GM18951 (cell line): ENCODE measurements at regions not wholly inside any gene's neighbourhood (a gene's known extent, or its start where the extent isn't known, plus 50 kb on each side); places are given as distances from the start of the nearest gene placed in this dataset.
"Not testable (repeated sequence)": the region's sequence is repeated elsewhere in the genome, so short reads cannot be mapped to it uniquely, and the experiment has no call there.

Experiments used
- POLR2A ChIP-seq: IDR thresholded peaks from 4 replicates; pipeline ENCODE4 v1.6.1; 2011; ENCODE audit warnings: mild to moderate bottlenecking; ENCODE audit not compliant: insufficient read length, insufficient read depth; ENCODE audit errors: extremely low read depth
- in situ Hi-C: fragments of 300-500 bp; cut with MboI; formaldehyde crosslinking; loops from one replicate; pipeline ENCODE4 v1.12.0; 2022; ENCODE audit warnings: low sequenced_read_pairs, mixed read lengths, inconsistent platforms; ENCODE audit not compliant: unreplicated experiment

- in situ Hi-C loops, result no loop called here
- no peak for TF ChIP-seq POLR2A
These were observed 116.3 kb upstream of the CHD6 start for GRCh38 chr20:41734506-41734945.

- no peak for TF ChIP-seq POLR2A
- in situ Hi-C loops, result no loop called here
These were observed 115.0 kb upstream of the CHD6 start for GRCh38 chr20:41733151-41733550.

- in situ Hi-C loops, result not testable (repeated sequence)
These were observed 113.0 kb upstream of the CHD6 start for GRCh38 chr20:41731198-41731597.

GRCh38 chr20:41727681-41728080, 109.5 kb upstream of the CHD6 start:
- in situ Hi-C loops, result not testable (repeated sequence)

DNA sequence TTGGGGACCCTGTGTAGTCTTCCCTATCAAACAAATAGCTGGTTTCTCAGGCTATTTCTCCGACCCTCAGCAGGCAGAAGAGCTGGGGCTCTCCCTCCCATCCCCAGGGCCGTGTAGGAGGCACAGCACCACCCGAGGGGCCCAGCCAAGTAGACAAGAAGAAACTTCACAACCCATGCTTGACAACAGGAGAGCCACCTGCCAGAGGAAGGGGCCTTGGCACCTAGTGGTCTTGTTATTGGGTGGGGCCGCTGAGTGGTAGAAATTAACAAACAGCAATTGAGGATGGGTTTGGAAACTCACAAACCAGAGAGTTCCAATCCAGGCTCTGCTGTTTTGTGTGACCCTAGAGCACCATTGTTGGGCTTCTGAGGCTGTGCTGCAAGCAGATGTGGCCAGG, 108.5 kb upstream of the CHD6 start:
- in situ Hi-C loops, result no loop called here

GRCh38 chr20:41719151-41719550, 101.0 kb upstream of the CHD6 start:
- in situ Hi-C loops, result no loop called here
- TF ChIP-seq POLR2A, result no peak

More for the DNA sequence above, 108.5 kb upstream of the CHD6 start:
- TF ChIP-seq POLR2A, result no peak

- in situ Hi-C loops, result no loop called here
- no peak for TF ChIP-seq POLR2A
These were observed 99.3 kb upstream of the CHD6 start for GRCh38 chr20:41717483-41717882.

DNA sequence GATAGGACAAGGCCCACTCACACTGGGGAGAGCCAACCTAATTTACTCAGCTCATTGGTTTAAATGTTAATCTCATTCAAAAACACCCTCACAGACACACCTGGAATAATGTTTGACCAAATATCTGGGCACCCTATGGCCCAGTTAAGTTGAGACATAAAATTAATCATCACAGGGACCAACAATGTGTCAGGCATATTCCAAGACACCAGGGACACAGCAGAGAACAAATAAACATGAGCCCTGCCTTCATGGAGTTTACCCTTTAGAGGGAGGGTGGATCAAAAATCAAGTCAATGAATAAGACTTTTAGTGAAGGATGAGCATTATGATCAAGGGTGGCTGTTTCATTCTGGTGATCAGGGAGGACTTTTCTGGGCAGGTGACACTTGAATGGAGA, 98.7 kb upstream of the CHD6 start:
- TF ChIP-seq POLR2A, result no peak
- in situ Hi-C loops, result no loop called here

DNA sequence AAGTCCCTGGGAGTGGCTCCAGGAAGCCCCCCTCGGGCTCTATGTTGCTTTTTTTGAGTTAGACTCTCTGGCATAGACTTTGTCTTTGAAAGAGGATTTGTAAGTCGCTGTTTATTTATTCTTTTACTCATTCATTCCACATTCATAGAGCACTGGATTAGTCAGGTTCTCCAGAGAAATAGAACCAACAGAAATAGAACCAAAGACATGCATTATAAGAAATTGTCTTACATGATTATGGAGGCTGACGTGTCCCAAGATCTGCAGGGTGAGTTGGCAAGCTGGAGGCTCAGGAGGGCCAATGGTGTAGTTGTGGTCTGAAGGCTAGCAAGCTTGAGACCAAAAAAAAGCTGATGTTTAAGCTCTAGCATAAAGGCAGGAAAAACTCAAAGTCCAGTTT, 98.3 kb upstream of the CHD6 start:
- TF ChIP-seq POLR2A, result no peak
- in situ Hi-C loops, result no loop called here

DNA sequence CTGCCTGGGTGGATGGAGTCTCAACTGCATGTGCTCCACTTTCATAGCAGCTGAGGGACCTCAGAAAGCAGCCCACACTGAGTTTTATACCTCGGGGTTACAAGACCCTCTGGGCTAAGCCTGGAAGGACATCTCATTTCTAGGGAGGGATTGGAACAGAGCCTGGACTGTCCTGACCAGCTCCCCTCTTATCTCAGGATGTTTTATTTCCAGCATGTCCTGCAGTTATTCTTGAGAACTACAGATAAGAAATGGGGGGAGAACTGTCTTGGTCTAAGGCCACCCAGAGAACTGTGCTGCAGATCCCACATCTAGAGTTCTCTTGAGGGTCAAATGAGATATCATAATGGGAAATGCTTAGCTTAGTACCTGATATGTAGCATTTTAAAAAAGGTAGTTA, 97.3 kb upstream of the CHD6 start:
- no peak for TF ChIP-seq POLR2A
- in situ Hi-C loops, result no loop called here

DNA sequence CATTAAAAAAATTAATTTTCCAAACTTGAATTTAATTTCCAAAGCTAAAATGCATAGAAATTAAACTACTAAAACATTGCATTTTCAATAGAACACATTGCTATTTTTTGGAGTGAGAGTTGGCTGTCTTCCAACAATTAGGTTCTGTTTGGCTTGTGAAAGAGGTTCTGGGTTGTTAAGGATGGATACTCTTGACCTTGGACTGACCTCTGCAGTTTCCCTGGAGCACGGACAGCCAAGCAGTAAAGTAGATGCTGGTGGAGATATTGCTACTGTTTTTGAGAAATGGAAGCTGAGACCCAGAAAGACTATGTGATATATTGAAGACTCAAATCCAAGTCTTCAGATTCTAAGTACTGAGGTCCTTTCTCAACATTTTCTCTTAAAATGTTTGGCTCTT, 95.9 kb upstream of the CHD6 start:
- in situ Hi-C loops, result no loop called here
- TF ChIP-seq POLR2A, result no peak

- in situ Hi-C loops, result no loop called here
- no peak for TF ChIP-seq POLR2A
These were observed 86.7 kb upstream of the CHD6 start for GRCh38 chr20:41704896-41705295.

- in situ Hi-C loops, result no loop called here
- TF ChIP-seq POLR2A, result no peak
These were observed 84.5 kb upstream of the CHD6 start for GRCh38 chr20:41702647-41703046.

- TF ChIP-seq POLR2A, result no peak
- in situ Hi-C loops, result no loop called here
These were observed 83.6 kb upstream of the CHD6 start for GRCh38 chr20:41701588-41702348.

DNA sequence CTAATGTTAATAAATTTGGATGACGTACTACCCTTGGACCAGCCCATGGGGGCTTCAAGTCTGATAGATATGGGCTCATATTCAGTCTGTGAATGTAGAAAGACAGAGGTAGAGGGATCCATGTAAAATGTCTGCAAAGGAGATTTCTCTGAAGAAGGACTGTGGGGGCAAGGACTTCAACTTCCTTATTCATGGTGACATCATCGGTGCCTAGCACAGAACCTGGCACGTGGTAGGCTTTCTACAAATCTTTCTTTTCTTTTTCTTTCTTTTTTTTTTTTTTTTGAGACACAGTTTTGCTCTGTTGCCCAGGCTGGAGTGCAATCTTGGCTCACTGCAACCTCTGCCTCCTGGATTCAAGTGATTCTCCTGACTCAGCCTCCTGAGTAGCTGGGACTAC, 81.5 kb upstream of the CHD6 start:
- in situ Hi-C loops, result not testable (repeated sequence)
